Calu3 (cell line): ENCODE measurements at regions not wholly inside any gene's neighbourhood (a gene's known extent, or its start where the extent isn't known, plus 50 kb on each side); places are given as distances from the start of the nearest gene placed in this dataset.

Source experiments
- BruUV-seq: library from RNA; stranded (reverse); fragments of 400-500 nt; replicated peaks from 2 replicates; lab custom pipeline; 2021; lab: Mats Ljungman, UMichigan
- CTCF ChIA-PET: fragments of 300-600 bp; sonication (Branson Sonifier 250); formaldehyde crosslinking; loops from one replicate; lab custom pipeline; 2022; ENCODE audit warnings: antibody characterized with exemption; lab: Charles Lee
- DNase-seq: peaks from one replicate; pipeline ENCODE4 v3.0.0; 2022
- H3K27ac Mint-ChIP-seq: one replicate; pipeline ENCODE4 v1.8.0; 2022; ENCODE audit warnings: mixed read lengths; ENCODE audit not compliant: unreplicated experiment
- H3K27me3 Mint-ChIP-seq: one replicate; pipeline ENCODE4 v1.8.0; 2022; ENCODE audit warnings: mixed read lengths; ENCODE audit not compliant: unreplicated experiment
- H3K36me3 Mint-ChIP-seq: one replicate; pipeline ENCODE4 v1.8.0; 2022; ENCODE audit warnings: mild to moderate bottlenecking, moderate library complexity, mixed read lengths; ENCODE audit not compliant: insufficient read depth, unreplicated experiment
- H3K4me1 Mint-ChIP-seq: one replicate; pipeline ENCODE4 v1.8.0; 2022; ENCODE audit warnings: mild to moderate bottlenecking, low read depth, mixed read lengths; ENCODE audit not compliant: unreplicated experiment
- H3K4me3 Mint-ChIP-seq: one replicate; pipeline ENCODE4 v1.8.0; 2022; ENCODE audit warnings: mild to moderate bottlenecking, low read depth, moderate library complexity, mixed read lengths; ENCODE audit not compliant: unreplicated experiment
- H3K9me3 Mint-ChIP-seq: one replicate; pipeline ENCODE4 v1.8.0; 2022; ENCODE audit warnings: low read depth, mixed read lengths; ENCODE audit not compliant: unreplicated experiment
- intact Hi-C: fragments of 100-400 bp; cut with micrococcal nuclease; formaldehyde crosslinking; loops from one replicate; pipeline ENCODE4 v1.10.0; 2022; ENCODE audit not compliant: unreplicated experiment
- TF ChIP-seq, protein P1 (sequence below): fragments of 200-600 bp; IDR thresholded peaks from one replicate; pipeline ENCODE4 v1.8.0; 2022; ENCODE audit warnings: antibody characterized with exemption; ENCODE audit not compliant: unreplicated experiment

DNA sequence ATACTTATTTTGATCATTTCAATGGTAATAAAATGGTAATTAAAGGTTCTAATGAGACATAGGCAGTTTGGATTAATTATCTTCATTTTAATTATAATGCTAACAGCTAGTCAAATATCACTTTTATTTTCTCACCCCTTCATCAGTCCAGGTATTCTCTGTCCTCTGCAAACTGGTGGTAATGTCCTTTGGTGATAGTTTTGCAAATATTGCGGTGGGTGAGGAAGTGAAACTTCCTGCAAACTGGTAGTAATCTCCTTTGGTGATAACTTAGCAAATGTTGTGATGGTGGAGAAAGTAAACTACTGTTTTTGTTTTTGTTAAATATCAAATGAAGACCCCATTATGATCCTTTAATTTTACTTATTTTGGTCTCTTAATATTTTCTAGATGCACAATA, 209.0 kb downstream of the AMY1C start:
- Mint-ChIP-seq H3K27ac (no peak overlapping the region), H3K36me3 (no peaks in the 10 kb centered on the region), H3K9me3 (no peaks in the 10 kb centered on the region), H3K27me3 (no peaks in the 10 kb centered on the region), H3K4me3 (no peak overlapping the region), H3K4me1 (no peaks in the 10 kb centered on the region)
- no peak for DNase-seq
- CTCF ChIA-PET: interaction anchor here (0.6 kb wide), 1 partner anchor 16 kb away, joined by 3 read pairs; no protein-coding TSS in a partner anchor
- intact Hi-C loops: no loop called here
- TF ChIP-seq, protein P1, sequence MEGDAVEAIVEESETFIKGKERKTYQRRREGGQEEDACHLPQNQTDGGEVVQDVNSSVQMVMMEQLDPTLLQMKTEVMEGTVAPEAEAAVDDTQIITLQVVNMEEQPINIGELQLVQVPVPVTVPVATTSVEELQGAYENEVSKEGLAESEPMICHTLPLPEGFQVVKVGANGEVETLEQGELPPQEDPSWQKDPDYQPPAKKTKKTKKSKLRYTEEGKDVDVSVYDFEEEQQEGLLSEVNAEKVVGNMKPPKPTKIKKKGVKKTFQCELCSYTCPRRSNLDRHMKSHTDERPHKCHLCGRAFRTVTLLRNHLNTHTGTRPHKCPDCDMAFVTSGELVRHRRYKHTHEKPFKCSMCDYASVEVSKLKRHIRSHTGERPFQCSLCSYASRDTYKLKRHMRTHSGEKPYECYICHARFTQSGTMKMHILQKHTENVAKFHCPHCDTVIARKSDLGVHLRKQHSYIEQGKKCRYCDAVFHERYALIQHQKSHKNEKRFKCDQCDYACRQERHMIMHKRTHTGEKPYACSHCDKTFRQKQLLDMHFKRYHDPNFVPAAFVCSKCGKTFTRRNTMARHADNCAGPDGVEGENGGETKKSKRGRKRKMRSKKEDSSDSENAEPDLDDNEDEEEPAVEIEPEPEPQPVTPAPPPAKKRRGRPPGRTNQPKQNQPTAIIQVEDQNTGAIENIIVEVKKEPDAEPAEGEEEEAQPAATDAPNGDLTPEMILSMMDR: no peak
- no TSS peak for BruUV-seq

DNA sequence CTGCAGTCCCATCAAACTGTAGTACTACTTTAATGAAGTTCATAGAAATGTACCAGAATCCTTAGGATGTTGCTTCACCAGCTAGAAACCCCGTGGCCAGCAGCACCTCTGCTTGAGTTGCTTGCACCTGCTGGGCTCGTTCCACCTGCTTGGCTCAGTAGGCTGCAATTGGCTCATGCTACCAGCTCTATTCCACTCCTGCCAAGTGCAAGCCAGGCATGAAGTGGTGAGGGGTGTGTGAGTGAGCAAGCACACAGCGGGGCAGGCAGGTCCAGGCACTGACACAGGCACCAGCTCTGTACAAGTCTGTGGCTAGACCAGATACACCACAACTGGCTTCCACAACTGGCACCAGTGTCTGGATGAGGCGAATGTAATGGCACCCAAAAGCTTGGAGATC, 209.9 kb downstream of the AMY1C start:
- no peak overlapping the region for H3K27ac Mint-ChIP-seq
- no peaks in the 10 kb centered on the region for H3K36me3 Mint-ChIP-seq
- CTCF ChIA-PET: no interaction called here
- BruUV-seq: no TSS peak
- no peak for DNase-seq
- H3K4me3 Mint-ChIP-seq: no peak overlapping the region
- H3K9me3 Mint-ChIP-seq: no peaks in the 10 kb centered on the region
- no peaks in the 10 kb centered on the region for H3K4me1 Mint-ChIP-seq
- TF ChIP-seq, protein P1: no peak
- intact Hi-C loops: no loop called here
- H3K27me3 Mint-ChIP-seq: no peaks in the 10 kb centered on the region

DNA sequence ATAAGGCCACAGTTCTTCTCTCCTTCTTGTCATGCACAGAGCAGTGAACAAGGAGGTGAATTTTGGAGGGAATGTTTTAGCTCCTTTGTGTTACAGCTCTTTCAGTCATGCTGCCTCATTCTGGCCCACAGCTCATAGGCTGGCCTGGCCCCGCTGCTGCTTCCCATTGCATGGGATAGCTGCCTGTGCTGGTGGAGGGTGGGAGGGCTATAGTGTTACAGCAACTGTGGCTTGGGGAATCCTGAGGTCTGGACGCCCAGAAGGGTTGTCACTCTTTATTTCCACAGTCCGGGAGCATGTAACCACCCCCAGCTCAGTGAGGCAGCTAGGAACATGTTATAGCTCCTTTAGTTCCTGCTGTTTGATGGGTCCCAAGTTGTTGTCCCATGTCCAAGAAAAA, 210.3 kb downstream of the AMY1C start:
- TF ChIP-seq, protein P1: no peak
- DNase-seq: no peak
- BruUV-seq: no TSS peak
- no peaks in the 10 kb centered on the region for H3K4me1 Mint-ChIP-seq
- H3K9me3 Mint-ChIP-seq: no peaks in the 10 kb centered on the region
- CTCF ChIA-PET: no interaction called here
- no peaks in the 10 kb centered on the region for H3K27me3 Mint-ChIP-seq
- no peaks in the 10 kb centered on the region for H3K36me3 Mint-ChIP-seq
- H3K27ac Mint-ChIP-seq: no peak overlapping the region
- intact Hi-C loops: no loop called here
- no peak overlapping the region for H3K4me3 Mint-ChIP-seq

DNA sequence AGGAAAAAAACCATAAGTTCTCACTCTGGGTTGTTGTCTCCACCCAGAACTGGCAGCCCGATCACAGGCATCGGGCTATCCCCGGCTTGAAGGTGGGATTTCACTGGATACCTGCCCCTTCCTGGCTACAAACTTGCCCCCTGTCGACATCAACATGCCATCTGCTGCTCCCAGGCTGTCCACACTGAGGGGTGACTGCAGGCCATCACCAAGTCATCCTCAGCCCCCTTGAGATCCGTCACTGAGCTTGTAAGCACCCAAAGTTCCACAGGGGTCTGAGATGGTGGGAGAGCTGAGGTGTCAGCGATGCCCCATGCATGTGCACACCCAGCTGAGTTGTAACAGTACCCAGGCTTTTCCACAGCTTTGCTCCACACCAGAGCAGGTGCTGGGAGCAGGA, 211.0 kb downstream of the AMY1C start:
- H3K9me3 Mint-ChIP-seq: peaks cover 2% of the 10 kb centered on the region
- no peaks in the 10 kb centered on the region for H3K36me3 Mint-ChIP-seq
- DNase-seq: no peak
- no TSS peak for BruUV-seq
- CTCF ChIA-PET: interaction anchor here (0.6 kb wide), 1 partner anchor 28 kb away, joined by 11 read pairs; no protein-coding TSS in a partner anchor
- H3K4me3 Mint-ChIP-seq: no peak overlapping the region
- no peaks in the 10 kb centered on the region for H3K27me3 Mint-ChIP-seq
- intact Hi-C loops: no loop called here
- TF ChIP-seq, protein P1: no peak
- no peak overlapping the region for H3K27ac Mint-ChIP-seq
- no peaks in the 10 kb centered on the region for H3K4me1 Mint-ChIP-seq
